HepG2 (cell line): ENCODE measurements at regions not wholly inside any gene's neighbourhood (a gene's known extent, or its start where the extent isn't known, plus 50 kb on each side); places are given as distances from the start of the nearest gene placed in this dataset.

Experiments
- ATAC-seq: fragments of 200-7000 bp; cut with Tn5 transposase; 3 replicates; pipeline ENCODE4 v1.9.1; 2020; ENCODE audit warnings: mild to moderate bottlenecking, moderate library complexity
- BruUV-seq: library from RNA; stranded (reverse); fragments of 400-500 nt; replicated peaks from 2 replicates; lab custom pipeline; 2021; lab: Mats Ljungman, UMichigan
- CTCF ChIA-PET: fragments of 300-600 bp; formaldehyde crosslinking; extraction: SDS; loops from one replicate; lab custom pipeline; 2021; ENCODE audit warnings: low total read pairs, inconsistent platforms, low intra/inter-chr PET ratio; lab: Yijun Ruan, JAX
- POLR2A ChIA-PET: fragments of 350-600 bp; sonication (Branson Sonifier 250); formaldehyde crosslinking; loops from one replicate; lab custom pipeline; 2020; ENCODE audit warnings: antibody characterized with exemption, inconsistent platforms; lab: Yijun Ruan, JAX
- DNase-seq: peaks from one replicate; pipeline ENCODE4 v3.0.0-alpha.2; 2015; ENCODE audit warnings: low spot score
- FAIRE-seq: peaks from 3 replicates; lab custom pipeline; 2011; peaks lifted over from hg19 to GRCh38; lab: Jason Lieb, UNC
- H2AFZ ChIP-seq: one replicate; pipeline ENCODE4 v1.6.1; 2011; ENCODE audit warnings: low read length, inconsistent platforms
- H3K27ac ChIP-seq: fragments of 300-600 bp; 3 replicates; pipeline ENCODE4 v1.8.0; 2011; ENCODE audit warnings: mixed run types, mild to moderate bottlenecking, mixed read lengths, low read length, inconsistent platforms; ENCODE audit not compliant: insufficient read depth; ENCODE audit errors: extremely low read length
- H3K27me3 ChIP-seq, 2 experiments: fragments of 200-600 bp in 1 of 2; 2 replicates in 1 of 2; 3 replicates in 1 of 2; pipeline versions ENCODE4 v1.6.0 to v1.8.0; 2011; ENCODE audit warnings: low read length in 2 of 2, mild to moderate bottlenecking in 2 of 2, moderate library complexity in 2 of 2, inconsistent platforms in 1 of 2; ENCODE audit not compliant: insufficient read depth in 2 of 2, control insufficient read depth in 1 of 2
- H3K36me3 ChIP-seq, 2 experiments: fragments of 200-600 bp in 1 of 2; replicated peaks in 1 of 2; 2 replicates in 1 of 2; 3 replicates in 1 of 2; pipeline versions ENCODE4 v1.5.1 to v1.8.0; 2011; ENCODE audit warnings: low read length in 2 of 2, inconsistent platforms in 1 of 2; ENCODE audit not compliant: insufficient read depth in 2 of 2, control insufficient read depth in 1 of 2
- H3K4me1 ChIP-seq: 2 replicates; pipeline ENCODE4 v1.5.1; 2012; ENCODE audit warnings: low read length, inconsistent platforms; ENCODE audit not compliant: insufficient read depth
- H3K4me2 ChIP-seq: 2 replicates; pipeline ENCODE4 v1.6.0; 2011; ENCODE audit warnings: low read depth, low read length, inconsistent platforms
- H3K4me3 ChIP-seq, 3 experiments: fragments of 200-600 bp in 1 of 3; sonication (generic), shearing (Covaris generic) in 1 of 3; replicated peaks in 1 of 3; 2 replicates each; pipeline ENCODE4 v1.5.1; 2011 to 2016; ENCODE audit warnings: low read length in 3 of 3, inconsistent platforms in 2 of 3, low read depth in 2 of 3, mild to moderate bottlenecking in 2 of 3, control low read depth in 1 of 3, mixed read lengths in 1 of 3; ENCODE audit not compliant: insufficient read depth in 1 of 3
- H3K79me2 ChIP-seq: one replicate; pipeline ENCODE4 v1.6.1; 2011; ENCODE audit warnings: low read length, inconsistent platforms; ENCODE audit not compliant: insufficient read depth
- H3K9ac ChIP-seq: 2 replicates; pipeline ENCODE4 v1.6.0; 2011; ENCODE audit warnings: mild to moderate bottlenecking, low read depth, low read length, inconsistent platforms; ENCODE audit not compliant: insufficient read depth
- H3K9me3 ChIP-seq: 2 replicates; pipeline ENCODE4 v1.5.1; 2012; ENCODE audit warnings: mild to moderate bottlenecking, low read length
- H4K20me1 ChIP-seq: 2 replicates; pipeline ENCODE4 v1.6.0; 2011; ENCODE audit warnings: inconsistent platforms, mild to moderate bottlenecking, low read length, moderate library complexity; ENCODE audit not compliant: insufficient read depth
- AKAP8 ChIP-seq: sonication (generic); formaldehyde crosslinking; IDR thresholded peaks from 2 replicates; pipeline ENCODE4 v1.5.1; 2020; ENCODE audit warnings: mild to moderate bottlenecking, missing genetic modification reagents
- KLF11 ChIP-seq: IDR thresholded peaks from 2 replicates; pipeline ENCODE4 v1.6.1; 2016; ENCODE audit warnings: missing compliant biosample characterization
- MATR3 ChIP-seq: sonication (generic); formaldehyde crosslinking; IDR thresholded peaks from 2 replicates; pipeline ENCODE4 v1.4.0; 2020; ENCODE audit warnings: missing genetic modification reagents
- MYNN ChIP-seq: sonication (generic); formaldehyde crosslinking; IDR thresholded peaks from 2 replicates; pipeline ENCODE4 v1.4.0; 2020; ENCODE audit warnings: mild to moderate bottlenecking, low read depth, missing genetic modification reagents
- PCBP2 ChIP-seq: fragments of 200-400 bp; formaldehyde crosslinking; optimal IDR thresholded peaks from 2 replicates; pipeline ENCODE3; 2018; ENCODE audit warnings: low read length, low read depth; ENCODE audit not compliant: poor library complexity, severe bottlenecking
- RELA ChIP-seq: sonication (generic); formaldehyde crosslinking; IDR thresholded peaks from 2 replicates; pipeline ENCODE4 v1.4.0; 2020; ENCODE audit warnings: missing genetic modification reagents
- U2AF2 ChIP-seq: fragments of 200-400 bp; formaldehyde crosslinking; IDR thresholded peaks from 2 replicates; pipeline ENCODE4 v1.6.1; 2017; ENCODE audit warnings: low read depth, mild to moderate bottlenecking, low read length
- YY1 ChIP-seq: IDR thresholded peaks from 2 replicates; pipeline ENCODE4 v1.6.1; 2011; ENCODE audit warnings: low read length, low read depth, moderate library complexity, mild to moderate bottlenecking; ENCODE audit not compliant: insufficient read depth, insufficient replicate concordance
- ZBTB38 ChIP-seq: sonication (generic); formaldehyde crosslinking; IDR thresholded peaks from 2 replicates; pipeline ENCODE4 v1.5.1; 2020; ENCODE audit warnings: mild to moderate bottlenecking, missing genetic modification reagents
- ZNF207 ChIP-seq: fragments of 450-650 bp; IDR thresholded peaks from 2 replicates; pipeline ENCODE4 v1.6.1; 2016; ENCODE audit warnings: antibody characterized with exemption, borderline replicate concordance
- ZNF589 ChIP-seq: sonication (generic); formaldehyde crosslinking; conservative IDR thresholded peaks from 2 replicates; pipeline ENCODE4 v1.8.0; 2022; ENCODE audit warnings: mild to moderate bottlenecking, moderate library complexity, missing genetic modification reagents
- ZNF747 ChIP-seq: sonication (generic); formaldehyde crosslinking; IDR thresholded peaks from 2 replicates; pipeline ENCODE4 v1.8.1; 2023; ENCODE audit warnings: missing genetic modification reagents, mild to moderate bottlenecking, borderline replicate concordance
- WGBS: methylation state at CpG from one replicate; pipeline ENCODE4 v1.1.6; 2017; ENCODE audit warnings: low lambda C conversion rate; 5-methylcytosine and 5-hydroxymethylcytosine counted together
- in situ Hi-C: cut with HindIII; loops from 2 replicates; pipeline ENCODE4 v1.10.0; 2017; ENCODE audit warnings: low pct_unique_long_range_greater_than_20kb; ENCODE audit not compliant: extremely low pct_ligation_motif_present
- intact Hi-C: fragments of 100-400 bp; cut with micrococcal nuclease; formaldehyde crosslinking; loops from one replicate; pipeline ENCODE4 v1.10.0; 2022; ENCODE audit not compliant: unreplicated experiment
- TF ChIP-seq, protein P1 (sequence below): sonication (generic); formaldehyde crosslinking; IDR thresholded peaks from 2 replicates; pipeline ENCODE4 v1.4.0; 2020; ENCODE audit warnings: mild to moderate bottlenecking, missing genetic modification reagents, borderline replicate concordance
- TF ChIP-seq, protein P2 (sequence below): sonication (generic); formaldehyde crosslinking; IDR thresholded peaks from 2 replicates; pipeline ENCODE4 v1.8.0; 2022; ENCODE audit warnings: missing genetic modification reagents, mild to moderate bottlenecking, moderate library complexity, borderline replicate concordance
- TF ChIP-seq, protein P3 (sequence below): IDR thresholded peaks from 2 replicates; pipeline ENCODE4 v1.6.1; 2016; ENCODE audit warnings: mild to moderate bottlenecking
- TF ChIP-seq, protein P4 (sequence below): sonication (generic); formaldehyde crosslinking; IDR thresholded peaks from 2 replicates; pipeline ENCODE4 v1.5.1; 2020; ENCODE audit warnings: mild to moderate bottlenecking, missing genetic modification reagents, moderate library complexity

DNA sequence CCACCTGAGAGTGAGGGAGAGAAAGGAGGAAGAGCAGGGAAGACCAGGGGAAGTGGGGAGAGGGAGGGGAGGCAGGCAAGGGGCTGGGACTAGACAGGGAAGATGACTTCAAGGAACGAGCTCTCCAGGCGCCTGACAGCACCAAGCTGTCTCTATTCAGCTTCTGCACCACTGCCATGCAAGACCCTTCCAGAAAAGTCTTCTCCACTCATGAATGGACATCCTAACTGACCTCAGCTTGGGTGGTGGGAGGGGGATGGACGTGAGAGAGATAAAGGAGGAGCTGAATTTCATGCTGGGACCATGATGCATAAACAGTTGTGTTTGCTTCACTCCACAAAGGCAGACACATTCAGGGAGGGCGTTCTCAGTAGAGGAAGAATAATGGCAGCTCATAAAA is 206.4 kb upstream of the ARL4C start:
- DNase-seq (no peak), FAIRE-seq (no peak), ATAC-seq (no peak)
- ChIA-PET CTCF (no interaction called here), POLR2A (interaction anchor here (1.8 to 2.2 kb wide), 2 partner anchors 8 to 27 kb away, joined by 5 to 11 read pairs; no protein-coding TSS in a partner anchor)
- Histone ChIP-seq H3K4me2 (no peak overlapping the region), H3K79me2 (no peaks in the 10 kb centered on the region), H3K27me3 (no peaks in the 10 kb centered on the region), H3K4me3 (no peak overlapping the region), H2AFZ (no peak overlapping the region), H3K27ac (no peak overlapping the region), H3K9ac (no peak overlapping the region), H3K9me3 (peaks cover 3% of the 10 kb centered on the region), H3K4me1 (peaks cover 21% of the 10 kb centered on the region), H3K36me3 (no peaks in the 10 kb centered on the region), H4K20me1 (no peaks in the 10 kb centered on the region)
- WGBS, result 93% methylated on average over 4 of the region's 4 CpGs
- in situ Hi-C loops, result no loop called here
- no TSS peak for BruUV-seq
- intact Hi-C loops, result no loop called here
- TF ChIP-seq MYNN (CRISPR knock-in tag) (no peak), KLF11 (CRISPR knock-in tag) (no peak), ZNF589 (CRISPR knock-in tag) (no peak), ZNF747 (CRISPR knock-in tag) (no peak), YY1 (no peak), RELA (CRISPR knock-in tag) (no peak), AKAP8 (CRISPR knock-in tag) (no peak), MATR3 (CRISPR knock-in tag) (no peak), PCBP2 (peak; percentile 13), U2AF2 (no peak), ZBTB38 (CRISPR knock-in tag) (no peak), ZNF207 (no peak)
- TF ChIP-seq, protein P1, sequence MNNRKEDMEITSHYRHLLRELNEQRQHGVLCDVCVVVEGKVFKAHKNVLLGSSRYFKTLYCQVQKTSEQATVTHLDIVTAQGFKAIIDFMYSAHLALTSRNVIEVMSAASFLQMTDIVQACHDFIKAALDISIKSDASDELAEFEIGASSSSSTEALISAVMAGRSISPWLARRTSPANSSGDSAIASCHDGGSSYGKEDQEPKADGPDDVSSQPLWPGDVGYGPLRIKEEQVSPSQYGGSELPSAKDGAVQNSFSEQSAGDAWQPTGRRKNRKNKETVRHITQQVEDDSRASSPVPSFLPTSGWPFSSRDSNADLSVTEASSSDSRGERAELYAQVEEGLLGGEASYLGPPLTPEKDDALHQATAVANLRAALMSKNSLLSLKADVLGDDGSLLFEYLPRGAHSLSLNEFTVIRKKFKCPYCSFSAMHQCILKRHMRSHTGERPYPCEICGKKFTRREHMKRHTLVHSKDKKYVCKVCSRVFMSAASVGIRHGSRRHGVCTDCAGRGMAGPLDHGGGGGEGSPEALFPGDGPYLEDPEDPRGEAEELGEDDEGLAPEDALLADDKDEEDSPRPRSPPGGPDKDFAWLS (CRISPR knock-in tag), result no peak
- TF ChIP-seq, protein P2, sequence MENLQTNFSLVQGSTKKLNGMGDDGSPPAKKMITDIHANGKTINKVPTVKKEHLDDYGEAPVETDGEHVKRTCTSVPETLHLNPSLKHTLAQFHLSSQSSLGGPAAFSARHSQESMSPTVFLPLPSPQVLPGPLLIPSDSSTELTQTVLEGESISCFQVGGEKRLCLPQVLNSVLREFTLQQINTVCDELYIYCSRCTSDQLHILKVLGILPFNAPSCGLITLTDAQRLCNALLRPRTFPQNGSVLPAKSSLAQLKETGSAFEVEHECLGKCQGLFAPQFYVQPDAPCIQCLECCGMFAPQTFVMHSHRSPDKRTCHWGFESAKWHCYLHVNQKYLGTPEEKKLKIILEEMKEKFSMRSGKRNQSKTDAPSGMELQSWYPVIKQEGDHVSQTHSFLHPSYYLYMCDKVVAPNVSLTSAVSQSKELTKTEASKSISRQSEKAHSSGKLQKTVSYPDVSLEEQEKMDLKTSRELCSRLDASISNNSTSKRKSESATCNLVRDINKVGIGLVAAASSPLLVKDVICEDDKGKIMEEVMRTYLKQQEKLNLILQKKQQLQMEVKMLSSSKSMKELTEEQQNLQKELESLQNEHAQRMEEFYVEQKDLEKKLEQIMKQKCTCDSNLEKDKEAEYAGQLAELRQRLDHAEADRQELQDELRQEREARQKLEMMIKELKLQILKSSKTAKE, result no peak
- TF ChIP-seq, protein P3, sequence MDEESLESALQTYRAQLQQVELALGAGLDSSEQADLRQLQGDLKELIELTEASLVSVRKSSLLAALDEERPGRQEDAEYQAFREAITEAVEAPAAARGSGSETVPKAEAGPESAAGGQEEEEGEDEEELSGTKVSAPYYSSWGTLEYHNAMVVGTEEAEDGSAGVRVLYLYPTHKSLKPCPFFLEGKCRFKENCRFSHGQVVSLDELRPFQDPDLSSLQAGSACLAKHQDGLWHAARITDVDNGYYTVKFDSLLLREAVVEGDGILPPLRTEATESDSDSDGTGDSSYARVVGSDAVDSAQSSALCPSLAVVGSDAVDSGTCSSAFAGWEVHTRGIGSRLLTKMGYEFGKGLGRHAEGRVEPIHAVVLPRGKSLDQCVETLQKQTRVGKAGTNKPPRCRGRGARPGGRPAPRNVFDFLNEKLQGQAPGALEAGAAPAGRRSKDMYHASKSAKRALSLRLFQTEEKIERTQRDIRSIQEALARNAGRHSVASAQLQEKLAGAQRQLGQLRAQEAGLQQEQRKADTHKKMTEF (CRISPR knock-in tag), result no peak
- TF ChIP-seq, protein P4, sequence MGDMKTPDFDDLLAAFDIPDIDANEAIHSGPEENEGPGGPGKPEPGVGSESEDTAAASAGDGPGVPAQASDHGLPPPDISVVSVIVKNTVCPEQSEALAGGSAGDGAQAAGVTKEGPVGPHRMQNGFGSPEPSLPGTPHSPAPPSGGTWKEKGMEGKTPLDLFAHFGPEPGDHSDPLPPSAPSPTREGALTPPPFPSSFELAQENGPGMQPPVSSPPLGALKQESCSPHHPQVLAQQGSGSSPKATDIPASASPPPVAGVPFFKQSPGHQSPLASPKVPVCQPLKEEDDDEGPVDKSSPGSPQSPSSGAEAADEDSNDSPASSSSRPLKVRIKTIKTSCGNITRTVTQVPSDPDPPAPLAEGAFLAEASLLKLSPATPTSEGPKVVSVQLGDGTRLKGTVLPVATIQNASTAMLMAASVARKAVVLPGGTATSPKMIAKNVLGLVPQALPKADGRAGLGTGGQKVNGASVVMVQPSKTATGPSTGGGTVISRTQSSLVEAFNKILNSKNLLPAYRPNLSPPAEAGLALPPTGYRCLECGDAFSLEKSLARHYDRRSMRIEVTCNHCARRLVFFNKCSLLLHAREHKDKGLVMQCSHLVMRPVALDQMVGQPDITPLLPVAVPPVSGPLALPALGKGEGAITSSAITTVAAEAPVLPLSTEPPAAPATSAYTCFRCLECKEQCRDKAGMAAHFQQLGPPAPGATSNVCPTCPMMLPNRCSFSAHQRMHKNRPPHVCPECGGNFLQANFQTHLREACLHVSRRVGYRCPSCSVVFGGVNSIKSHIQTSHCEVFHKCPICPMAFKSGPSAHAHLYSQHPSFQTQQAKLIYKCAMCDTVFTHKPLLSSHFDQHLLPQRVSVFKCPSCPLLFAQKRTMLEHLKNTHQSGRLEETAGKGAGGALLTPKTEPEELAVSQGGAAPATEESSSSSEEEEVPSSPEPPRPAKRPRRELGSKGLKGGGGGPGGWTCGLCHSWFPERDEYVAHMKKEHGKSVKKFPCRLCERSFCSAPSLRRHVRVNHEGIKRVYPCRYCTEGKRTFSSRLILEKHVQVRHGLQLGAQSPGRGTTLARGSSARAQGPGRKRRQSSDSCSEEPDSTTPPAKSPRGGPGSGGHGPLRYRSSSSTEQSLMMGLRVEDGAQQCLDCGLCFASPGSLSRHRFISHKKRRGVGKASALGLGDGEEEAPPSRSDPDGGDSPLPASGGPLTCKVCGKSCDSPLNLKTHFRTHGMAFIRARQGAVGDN (CRISPR knock-in tag), result peak; percentile 0; the same call in 1 of the 2 replicates
